Muscle of back (tissue), 3 donors: ENCODE measurements at regions not wholly inside any gene's neighbourhood (a gene's known extent, or its start where the extent isn't known, plus 50 kb on each side); places are given as distances from the start of the nearest gene placed in this dataset.
"Not testable (repeated sequence)": the region's sequence is repeated elsewhere in the genome, so short reads cannot be mapped to it uniquely, and the experiment has no call there.

Experiments
- DNase-seq, 3 donors: peaks; one replicate each; pipeline versions ENCODE4 v3.0.0 to v3.0.0-alpha.2; 2013

- no peak for DNase-seq
These were observed 284.5 kb upstream of the TRPC5 start for GRCh38 chrX:112367065-112367464.

GRCh38 chrX:112359906-112360305, 277.3 kb upstream of the TRPC5 start:
- DNase-seq: no peak

GRCh38 chrX:112355931-112356330, 273.4 kb upstream of the TRPC5 start:
- no peak for DNase-seq

GRCh38 chrX:112341598-112341997, 259.0 kb upstream of the TRPC5 start:
- DNase-seq: peak in 1 of 3 donors; percentile 4

- no peak for DNase-seq
These were observed 230.6 kb upstream of the TRPC5 start for GRCh38 chrX:112313201-112313600.

- no peak for DNase-seq
These were observed 223.5 kb upstream of the TRPC5 start for GRCh38 chrX:112306027-112306426.

- DNase-seq: no peak
These were observed 197.4 kb upstream of the TRPC5 start for GRCh38 chrX:112279940-112280339.

GRCh38 chrX:112270991-112271390, 188.4 kb upstream of the TRPC5 start:
- DNase-seq: no peak

GRCh38 chrX:112266136-112266535, 183.6 kb upstream of the TRPC5 start:
- no peak for DNase-seq

- no peak for DNase-seq
These were observed 176.8 kb upstream of the TRPC5 start for GRCh38 chrX:112259375-112259774.

GRCh38 chrX:112254896-112255295, 172.3 kb upstream of the TRPC5 start:
- DNase-seq: peak in 2 of 3 donors; percentile 11 to 48

GRCh38 chrX:112247714-112248113, 165.1 kb upstream of the TRPC5 start:
- DNase-seq: peak in 1 of 3 donors; percentile 24

- no peak for DNase-seq
These were observed 153.0 kb upstream of the TRPC5 start for GRCh38 chrX:112235547-112235946.

GRCh38 chrX:112233164-112233563, 150.6 kb upstream of the TRPC5 start:
- no peak for DNase-seq

GRCh38 chrX:112226795-112227194, 144.2 kb upstream of the TRPC5 start:
- DNase-seq: not testable (repeated sequence)

- no peak for DNase-seq
These were observed 140.8 kb upstream of the TRPC5 start for GRCh38 chrX:112223391-112223790.

- no peak for DNase-seq
These were observed 135.8 kb upstream of the TRPC5 start for GRCh38 chrX:112218388-112218787.

GRCh38 chrX:112211459-112211858, 128.9 kb upstream of the TRPC5 start:
- DNase-seq: no peak

GRCh38 chrX:112197840-112198239, 115.3 kb upstream of the TRPC5 start:
- no peak for DNase-seq

- no peak for DNase-seq
These were observed 108.1 kb upstream of the TRPC5 start for GRCh38 chrX:112190646-112191045.

- DNase-seq: not testable (repeated sequence)
These were observed 98.8 kb upstream of the TRPC5 start for GRCh38 chrX:112181361-112181760.

- no peak for DNase-seq
These were observed 81.8 kb upstream of the TRPC5 start for GRCh38 chrX:112164420-112164819.

- peak in 1 of 3 donors; percentile 7 for DNase-seq
These were observed 81.3 kb upstream of the TRPC5 start for GRCh38 chrX:112163906-112164305.

GRCh38 chrX:112148397-112148796, 65.8 kb upstream of the TRPC5 start:
- DNase-seq: no peak

- DNase-seq: peak in 2 of 3 donors; percentile 5 to 9
These were observed 64.6 kb upstream of the TRPC5 start for GRCh38 chrX:112147206-112147605.
